Transverse colon (tissue), 4 donors: ENCODE measurements at regions not wholly inside any gene's neighbourhood (a gene's known extent, or its start where the extent isn't known, plus 50 kb on each side); places are given as distances from the start of the nearest gene placed in this dataset.

Source experiments
- DNase-seq: peaks from one replicate; pipeline ENCODE4 v3.0.0-alpha.2; 2019
- H3K27ac ChIP-seq, 4 donors: fragments of 200-600 bp; sonication (generic); 2 replicates each; pipeline ENCODE4 v1.5.1; 2016 to 2018; ENCODE audit warnings: inconsistent platforms in 4 of 4
- H3K27me3 ChIP-seq: fragments of 200-600 bp; sonication (generic); 2 replicates; pipeline ENCODE4 v1.5.1; 2017; ENCODE audit warnings: inconsistent platforms
- H3K36me3 ChIP-seq, 4 donors: fragments of 200-600 bp; sonication (generic); 2 replicates each; pipeline ENCODE4 v1.5.1; 2017 to 2019; ENCODE audit warnings: inconsistent platforms in 4 of 4
- H3K4me1 ChIP-seq, 4 donors: fragments of 200-600 bp; sonication (generic); 2 replicates each; pipeline ENCODE4 v1.5.1; 2017 to 2020; ENCODE audit warnings: inconsistent platforms in 4 of 4
- H3K4me3 ChIP-seq, 4 donors: fragments of 200-600 bp; sonication (generic); 1 replicate in 1 of 4; 2 replicates in 3 of 4; pipeline versions ENCODE4 v1.5.1 to v1.6.1; 2017 to 2019; ENCODE audit warnings: inconsistent platforms in 4 of 4
- H3K9me3 ChIP-seq, 2 donors: fragments of 200-600 bp; sonication (generic); 2 replicates each; pipeline ENCODE4 v1.5.1; 2017 to 2019; ENCODE audit warnings: inconsistent platforms in 2 of 2
- CTCF ChIP-seq, 5 experiments: fragments of 200-600 bp in 3 of 5; fragments of 450-650 bp in 2 of 5; sonication (generic) in 3 of 5; IDR thresholded peaks; 1 replicate in 2 of 5; 2 replicates in 3 of 5; pipeline ENCODE4 v1.5.1; 2016 to 2017; ENCODE audit warnings: antibody characterized with exemption in 5 of 5, inconsistent platforms in 3 of 5, mild to moderate bottlenecking in 2 of 5, moderate library complexity in 1 of 5
- EP300 ChIP-seq: sonication (generic); formaldehyde crosslinking; IDR thresholded peaks from one replicate; pipeline ENCODE4 v1.6.1; 2017; ENCODE audit warnings: antibody characterized with exemption, low read depth
- POLR2A ChIP-seq: fragments of 450-650 bp; IDR thresholded peaks from one replicate; pipeline ENCODE4 v1.6.1; 2016; ENCODE audit warnings: antibody characterized with exemption, mild to moderate bottlenecking, moderate library complexity
- POLR2AphosphoS5 ChIP-seq, 3 donors: sonication (generic); formaldehyde crosslinking; IDR thresholded peaks; one replicate each; pipeline ENCODE4 v1.6.1; 2016; ENCODE audit warnings: antibody characterized with exemption in 3 of 3
- WGBS, 2 donors: methylation state at CpG; one replicate each; pipeline ENCODE4 v1.1.5; 2018; ENCODE audit warnings: low coverage in 1 of 2; 5-methylcytosine and 5-hydroxymethylcytosine counted together
- in situ Hi-C, 4 donors: fragments of 200-750 bp; cut with MboI; loops; one replicate each; pipeline versions ENCODE4 v1.15.0 to v1.15.1; 2017; ENCODE audit warnings: low sequenced_read_pairs in 3 of 4, low pct_ligation_motif_present in 1 of 4, low pct_unique_long_range_greater_than_20kb in 1 of 4
- intact Hi-C: fragments of 100-400 bp; cut with DNase I; formaldehyde crosslinking; loops from one replicate; pipeline ENCODE4 v1.15.1; 2023; ENCODE audit warnings: low total_unique reads
- small RNA-seq, 4 donors: library from RNA; depleted of rRNA; stranded (forward); fragments of <200 nt; gene quantifications; one replicate each; pipeline ENCODE3, GENCODE V24; 2016

GRCh38 chr13:103134271-103134670 is 68.1 kb upstream of the SLC10A2 start:
- TF ChIP-seq EP300: no peak
- TF ChIP-seq POLR2AphosphoS5 (IDR thresholded peaks at IDR 0.05): no peak
- no peak for TF ChIP-seq CTCF (IDR thresholded peaks at IDR 0.05)
- no peak for TF ChIP-seq POLR2A
- Histone ChIP-seq H3K4me3 (no peak overlapping the region), H3K4me1 (peaks cover 0 to 3% (median 0%) of the 10 kb centered on the region in 4 donors), H3K27me3 (no peaks in the 10 kb centered on the region), H3K27ac (no peak overlapping the region), H3K36me3 (no peaks in the 10 kb centered on the region), H3K9me3 (no peaks in the 10 kb centered on the region)
- WGBS, 2 donors: 63 to 75% methylated on average over 2 of the region's 2 CpGs
- intact Hi-C loops (no loop called here), in situ Hi-C loops (loop anchor here in 1 of 4 donors (25.0 kb wide), 1 partner anchor 222 kb away; no protein-coding TSS in a partner anchor)
- DNase-seq: no peak

- intact Hi-C loops: no loop called here
- no peak overlapping the region for H3K27ac ChIP-seq
- no peaks in the 10 kb centered on the region for H3K9me3 ChIP-seq
- TF ChIP-seq POLR2A: no peak
- H3K27me3 ChIP-seq: no peaks in the 10 kb centered on the region
- H3K4me1 ChIP-seq: peaks cover 0 to 3% (median 0%) of the 10 kb centered on the region in 4 donors
- in situ Hi-C loops: loop anchor here in 1 of 4 donors (25.0 kb wide), 1 partner anchor 221 kb away; no protein-coding TSS in a partner anchor
- no peak overlapping the region for H3K4me3 ChIP-seq
- no peak for DNase-seq
- H3K36me3 ChIP-seq: no peaks in the 10 kb centered on the region
- WGBS, 2 donors: 82% methylated on average over 4 of the region's 4 CpGs; no CpG with 5 or more reads in 1 of the 2 donors
Observed at GRCh38 chr13:103133556-103133955, 67.3 kb upstream of the SLC10A2 start.

GRCh38 chr13:103130681-103131210 is 64.5 kb upstream of the SLC10A2 start:
- TF ChIP-seq POLR2AphosphoS5 (IDR thresholded peaks at IDR 0.05): no peak
- no peak for TF ChIP-seq CTCF (IDR thresholded peaks at IDR 0.05)
- TF ChIP-seq EP300: no peak
- TF ChIP-seq POLR2A: no peak
- Histone ChIP-seq H3K9me3 (no peaks in the 10 kb centered on the region), H3K27ac (no peak overlapping the region), H3K36me3 (no peaks in the 10 kb centered on the region), H3K27me3 (no peaks in the 10 kb centered on the region), H3K4me1 (peaks cover 0 to 3% (median 0%) of the 10 kb centered on the region in 4 donors), H3K4me3 (no peak overlapping the region)
- intact Hi-C loops (no loop called here), in situ Hi-C loops (loop anchor here in 1 of 4 donors (25.0 kb wide), 1 partner anchor 218 kb away; no protein-coding TSS in a partner anchor)
- WGBS, 2 donors: 47% methylated on average over 3 of the region's 3 CpGs
- DNase-seq: no peak

GRCh38 chr13:103130146-103130545 is 63.9 kb upstream of the SLC10A2 start:
- Histone ChIP-seq H3K4me1 (peaks cover 0 to 3% (median 0%) of the 10 kb centered on the region in 4 donors), H3K36me3 (no peaks in the 10 kb centered on the region), H3K4me3 (no peak overlapping the region), H3K27ac (no peak overlapping the region), H3K27me3 (no peaks in the 10 kb centered on the region), H3K9me3 (no peaks in the 10 kb centered on the region)
- 49 to 69% methylated on average over 2 to 5 of the region's 5 CpGs for WGBS, 2 donors
- TF ChIP-seq POLR2A (no peak), EP300 (no peak), POLR2AphosphoS5 (IDR thresholded peaks at IDR 0.05) (no peak)
- no peak for DNase-seq
- in situ Hi-C loops (loop anchor here in 1 of 4 donors (25.0 kb wide), 1 partner anchor 218 kb away; no protein-coding TSS in a partner anchor), intact Hi-C loops (no loop called here)

Small RNA genes in the stretch of these regions (small RNA-seq; reads per million reads assigned to genes)
- gene RF00402 (0 reads per million in 4 donors), gene RF02090 (0 reads per million in 4 donors), gene RF02091 (0 reads per million in 4 donors), gene RNA5SP38 (0 to 0.55 (median 0.06) reads per million in 4 donors)
